PC-9 (cell line): ENCODE measurements at regions not wholly inside any gene's neighbourhood (a gene's known extent, or its start where the extent isn't known, plus 50 kb on each side); places are given as distances from the start of the nearest gene placed in this dataset.

Source experiments
- BruUV-seq: library from RNA; stranded (reverse); fragments of 400-500 nt; replicated peaks from 2 replicates; lab custom pipeline; 2021; lab: Mats Ljungman, UMichigan
- CTCF ChIA-PET: fragments of 300-600 bp; sonication (Branson Sonifier 250); formaldehyde crosslinking; loops from one replicate; lab custom pipeline; 2022; ENCODE audit warnings: antibody characterized with exemption; lab: Charles Lee
- POLR2A ChIA-PET: fragments of 300-600 bp; sonication (Branson Sonifier 250); formaldehyde crosslinking; loops from one replicate; lab custom pipeline; 2022; ENCODE audit warnings: antibody characterized with exemption; ENCODE audit not compliant: unreplicated experiment; lab: Charles Lee
- DNase-seq, 2 experiments: peaks; one replicate each; pipeline versions ENCODE4 v3.0.0 to v3.0.0-alpha.2; 2015 to 2022; ENCODE audit warnings: mixed read lengths in 1 of 2
- H2AFZ ChIP-seq: fragments of 200-600 bp; sonication (generic); 2 replicates; pipeline ENCODE4 v1.8.1; 2017; ENCODE audit warnings: antibody characterized with exemption
- H3F3A ChIP-seq: fragments of 200-600 bp; sonication (generic); 2 replicates; pipeline ENCODE4 v1.8.1; 2017; ENCODE audit warnings: antibody characterized with exemption, mild to moderate bottlenecking, low read depth; ENCODE audit not compliant: insufficient read depth
- H3K27ac ChIP-seq: fragments of 200-600 bp; sonication (generic); 2 replicates; pipeline ENCODE4 v1.6.1; 2016; ENCODE audit warnings: mixed run types
- H3K27me3 ChIP-seq: fragments of 200-600 bp; sonication (generic); 2 replicates; pipeline ENCODE4 v1.6.1; 2016; ENCODE audit warnings: low read depth, mixed run types; ENCODE audit not compliant: insufficient read depth
- H3K36me3 ChIP-seq: fragments of 200-600 bp; sonication (generic); 2 replicates; pipeline ENCODE4 v1.6.1; 2016; ENCODE audit warnings: low read depth, mixed run types
- H3K4me1 ChIP-seq: fragments of 200-600 bp; sonication (generic); replicated peaks from 2 replicates; pipeline ENCODE4 v1.6.1; 2016; ENCODE audit warnings: mixed run types; ENCODE audit not compliant: insufficient read depth
- H3K4me2 ChIP-seq: fragments of 200-600 bp; sonication (generic); 2 replicates; pipeline ENCODE4 v1.6.1; 2017; ENCODE audit warnings: mixed run types
- H3K4me3 ChIP-seq: fragments of 200-600 bp; sonication (generic); 2 replicates; pipeline ENCODE4 v1.6.1; 2016; ENCODE audit warnings: mixed run types
- H3K79me2 ChIP-seq: fragments of 200-600 bp; sonication (generic); 2 replicates; pipeline ENCODE4 v1.6.1; 2017; ENCODE audit warnings: low read depth, mixed run types
- H3K9me2 ChIP-seq: fragments of 200-600 bp; sonication (generic); 2 replicates; pipeline ENCODE4 v1.8.1; 2017; ENCODE audit warnings: mild to moderate bottlenecking; ENCODE audit not compliant: insufficient read depth
- H3K9me3 ChIP-seq: fragments of 200-600 bp; sonication (generic); 2 replicates; pipeline ENCODE4 v1.8.1; 2016; ENCODE audit warnings: low read depth; ENCODE audit not compliant: insufficient read depth
- H4K20me1 ChIP-seq: fragments of 200-600 bp; sonication (generic); 2 replicates; pipeline ENCODE4 v1.8.1; 2017; ENCODE audit not compliant: insufficient read depth
- CTCF ChIP-seq: fragments of 200-600 bp; sonication (generic); conservative IDR thresholded peaks from 2 replicates; pipeline ENCODE4 v1.6.1; 2017; ENCODE audit warnings: mixed run types, antibody characterized with exemption, mild to moderate bottlenecking, moderate library complexity
- EZH2 ChIP-seq: fragments of 200-600 bp; sonication (generic); IDR thresholded peaks from 2 replicates; pipeline ENCODE4 v1.8.0; 2017; ENCODE audit warnings: antibody characterized with exemption, low read depth
- intact Hi-C: fragments of 100-400 bp; cut with micrococcal nuclease; formaldehyde crosslinking; loops from one replicate; pipeline ENCODE4 v1.10.0; 2022; ENCODE audit not compliant: unreplicated experiment

- Histone ChIP-seq H3K9me3 (no peaks in the 10 kb centered on the region; the same call in 1 of the 2 replicates), H3K79me2 (0 out of 2 replicates have a peak, but pooled peaks cover 4% of the 10 kb centered on the region), H2AFZ (no peak overlapping the region), H3K9me2 (no peaks in the 10 kb centered on the region), H3K4me1 (0 out of 2 replicates have a peak, but pooled peaks cover 4% of the 10 kb centered on the region), H3K36me3 (peaks cover 17% of the 10 kb centered on the region; the same call in 1 of the 2 replicates), H4K20me1 (no peaks in the 10 kb centered on the region), H3F3A (peaks cover 40% of the 10 kb centered on the region), H3K27me3 (no peaks in the 10 kb centered on the region), H3K27ac (no peak overlapping the region), H3K4me2 (no peak overlapping the region), H3K4me3 (no peak overlapping the region)
- BruUV-seq, result no TSS peak
- TF ChIP-seq EZH2 (no peak), CTCF (no peak)
- CTCF ChIA-PET, result no interaction called here
- POLR2A ChIA-PET, result no interaction called here
- intact Hi-C loops, result no loop called here
- no peak for DNase-seq
These were observed 100.9 kb downstream of the NCOR2 start for GRCh38 chr12:124466216-124467128.

GRCh38 chr12:124465473-124465872, 101.9 kb downstream of the NCOR2 start:
- intact Hi-C loops, result no loop called here
- no TSS peak for BruUV-seq
- Histone ChIP-seq H3K4me1 (0 out of 2 replicates have a peak, but pooled peaks cover 4% of the 10 kb centered on the region), H3K9me2 (no peaks in the 10 kb centered on the region), H3K4me2 (no peak overlapping the region), H3K79me2 (0 out of 2 replicates have a peak, but pooled peaks cover 4% of the 10 kb centered on the region), H3K36me3 (peaks cover 16% of the 10 kb centered on the region; the same call in 1 of the 2 replicates), H2AFZ (no peak overlapping the region), H3K9me3 (no peaks in the 10 kb centered on the region; the same call in 1 of the 2 replicates), H3F3A (peaks cover 35% of the 10 kb centered on the region), H3K27ac (no peak overlapping the region), H3K27me3 (no peaks in the 10 kb centered on the region), H4K20me1 (no peaks in the 10 kb centered on the region), H3K4me3 (no peak overlapping the region)
- DNase-seq, result no peak
- CTCF ChIA-PET, result no interaction called here
- TF ChIP-seq CTCF (no peak), EZH2 (no peak)
- POLR2A ChIA-PET, result no interaction called here

- Histone ChIP-seq H3K4me3 (no peak overlapping the region), H4K20me1 (no peaks in the 10 kb centered on the region), H2AFZ (no peak overlapping the region), H3K9me3 (no peaks in the 10 kb centered on the region; the same call in 1 of the 2 replicates), H3K4me1 (0 out of 2 replicates have a peak, but pooled peaks cover 4% of the 10 kb centered on the region), H3K36me3 (peaks cover 11% of the 10 kb centered on the region; the same call in 1 of the 2 replicates), H3F3A (peaks cover 35% of the 10 kb centered on the region), H3K27ac (peak overlapping the region; percentile 10; the same call in 1 of the 2 replicates), H3K27me3 (no peaks in the 10 kb centered on the region), H3K9me2 (no peaks in the 10 kb centered on the region), H3K4me2 (no peak overlapping the region), H3K79me2 (0 out of 2 replicates have a peak, but pooled peaks cover 4% of the 10 kb centered on the region)
- DNase-seq, result peak in 1 of 2 experiments; percentile 71
- intact Hi-C loops, result no loop called here
- no TSS peak for BruUV-seq
- CTCF ChIA-PET, result interaction anchor here (0.5 kb wide), 1 partner anchor 57 kb away, joined by 3 read pairs; no protein-coding TSS in a partner anchor
- POLR2A ChIA-PET, result no interaction called here
- TF ChIP-seq EZH2 (no peak), CTCF (no peak)
These were observed 102.6 kb downstream of the NCOR2 start for GRCh38 chr12:124464830-124465229.
